GM19023 (cell line): ENCODE measurements at regions not wholly inside any gene's neighbourhood (a gene's known extent, or its start where the extent isn't known, plus 50 kb on each side); places are given as distances from the start of the nearest gene placed in this dataset.
"Not testable (repeated sequence)": the region's sequence is repeated elsewhere in the genome, so short reads cannot be mapped to it uniquely, and the experiment has no call there.

ENCODE experiments used
- ATAC-seq: cut with Tn5 transposase; IDR thresholded peaks from one replicate; pipeline ENCODE4 v1.9.1; 2021; ENCODE audit warnings: mild to moderate bottlenecking, moderate library complexity; ENCODE audit not compliant: unreplicated experiment

DNA sequence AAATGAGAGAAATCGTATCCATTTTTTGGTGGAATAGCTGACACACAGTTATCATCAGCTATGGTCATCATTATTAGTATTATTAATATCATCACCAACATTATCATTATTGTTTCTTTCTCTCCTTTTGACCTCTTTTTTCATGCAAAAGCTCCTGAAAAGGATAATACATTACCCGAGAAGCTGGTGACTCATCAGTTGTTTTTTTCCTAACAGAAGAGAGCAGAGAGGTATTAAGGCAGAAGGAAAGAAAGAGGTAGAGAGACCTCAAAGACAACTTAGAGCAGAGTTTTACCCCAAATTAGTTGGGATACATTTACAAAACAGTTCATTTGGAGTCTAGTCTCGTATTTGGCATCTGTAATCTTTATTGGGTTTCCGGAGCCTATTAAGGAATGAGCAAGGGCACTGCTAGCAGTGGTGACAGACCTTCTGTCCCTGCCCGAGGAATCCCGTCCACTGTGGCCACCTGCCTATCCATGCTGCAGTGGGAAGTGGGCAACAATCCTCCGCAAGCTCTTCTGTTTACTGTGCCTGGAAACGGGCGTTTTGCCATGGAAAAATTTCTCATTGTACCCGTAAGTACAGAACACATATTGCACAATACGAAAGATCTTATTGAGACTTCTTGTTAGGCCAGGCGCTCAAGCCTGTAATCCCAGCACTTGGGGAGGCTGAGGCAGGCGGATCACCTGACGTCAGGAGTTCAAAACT, 170.0 kb upstream of the MKLN1 start:
- ATAC-seq: no peak

DNA sequence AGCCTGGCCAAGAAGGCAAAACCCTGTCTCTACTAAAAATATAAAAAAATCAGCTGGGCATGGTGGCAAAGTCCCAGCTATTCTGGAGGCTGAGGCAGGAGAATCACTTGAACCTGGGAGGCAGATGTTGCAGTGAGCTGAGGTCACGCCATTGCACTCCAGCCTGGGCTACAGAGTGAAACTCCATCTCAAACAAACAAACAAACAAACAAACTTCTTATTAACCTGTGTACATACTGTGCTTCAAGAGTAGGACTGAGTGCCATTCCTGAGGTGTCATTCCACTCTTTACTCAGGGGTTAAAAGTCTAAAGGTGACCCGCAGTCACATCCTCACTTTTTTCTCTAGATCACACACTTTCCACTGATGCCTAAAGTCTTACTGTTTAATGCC, 169.4 kb upstream of the MKLN1 start:
- ATAC-seq: not testable (repeated sequence)

DNA sequence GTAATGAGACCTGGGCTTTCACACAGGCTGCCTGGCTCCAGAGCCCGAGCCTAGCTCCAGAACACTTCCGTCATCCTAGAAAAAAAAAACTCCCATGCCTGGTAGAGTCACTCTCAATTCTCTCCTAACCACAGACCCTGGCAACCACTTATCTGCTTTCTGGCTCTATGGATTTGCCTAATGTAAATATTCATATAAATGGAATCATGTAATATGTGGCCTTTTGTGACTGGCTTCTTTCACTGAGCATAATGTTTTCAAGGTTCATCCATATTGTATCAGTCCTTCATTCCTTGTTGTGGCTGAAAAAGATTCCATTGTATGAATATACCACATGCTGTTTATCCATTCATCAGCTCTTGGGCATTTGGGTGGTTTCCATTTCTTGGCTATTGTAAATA, 167.7 kb upstream of the MKLN1 start:
- ATAC-seq: no peak

DNA sequence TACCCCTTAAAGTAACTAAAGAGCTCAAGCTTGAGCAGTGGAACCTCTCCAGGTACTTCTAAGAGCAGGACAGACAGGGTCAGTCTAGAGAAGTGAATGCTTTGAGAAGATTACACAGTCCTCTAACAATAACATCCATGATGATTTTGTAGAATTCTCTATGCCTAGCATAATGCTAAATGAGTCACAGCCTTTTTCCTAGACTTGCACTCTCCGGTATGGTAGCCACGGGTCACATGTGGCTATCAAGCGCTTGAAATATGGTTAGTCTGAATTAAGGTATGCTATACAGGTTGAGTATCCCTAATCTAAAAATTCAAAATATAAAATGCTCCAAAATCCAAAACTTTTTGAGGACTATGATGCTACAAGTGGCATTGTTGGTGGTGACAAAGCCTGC, 166.6 kb upstream of the MKLN1 start:
- ATAC-seq: no peak

DNA sequence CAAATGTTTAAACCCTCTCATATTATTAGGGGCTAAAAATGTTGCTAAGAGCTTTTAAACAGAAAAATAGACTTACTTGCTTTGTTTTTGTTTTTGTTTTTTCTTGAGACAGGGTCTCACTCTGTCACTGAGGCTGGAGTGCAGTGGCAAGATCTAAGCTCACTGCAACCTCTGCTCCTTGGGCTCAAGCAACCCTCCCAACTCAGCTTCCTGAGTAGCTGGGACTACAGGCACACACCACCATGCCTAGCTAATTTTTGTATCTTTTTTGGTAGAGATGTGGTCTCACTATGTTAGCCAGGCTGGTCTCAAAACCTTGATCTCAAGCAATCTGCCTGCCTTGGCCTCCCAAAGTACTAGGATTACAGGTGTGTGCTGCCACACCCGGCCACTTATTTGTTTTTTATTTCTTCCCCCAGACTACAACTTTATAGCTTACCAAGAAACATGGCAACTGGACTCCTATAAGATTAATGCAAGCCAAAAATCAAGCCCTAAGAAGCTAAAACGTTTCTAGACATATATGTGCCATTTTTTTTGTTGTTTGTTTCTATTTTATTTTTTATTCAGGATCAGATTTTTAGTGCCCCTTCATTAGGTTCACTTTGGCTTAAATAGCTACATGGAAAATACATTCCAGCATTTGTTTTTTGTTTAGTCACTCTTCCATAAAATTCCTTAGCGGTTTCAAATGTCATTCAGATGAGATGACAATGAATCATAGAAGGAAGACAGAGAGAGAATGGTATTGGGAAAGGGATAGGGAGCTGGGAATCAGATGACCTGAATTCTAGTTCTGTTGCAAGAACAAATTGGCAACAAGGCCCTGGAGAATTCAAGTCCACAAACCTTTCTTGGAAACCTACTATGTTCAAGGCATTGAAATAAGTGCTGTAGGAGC, 163.4 kb upstream of the MKLN1 start:
- ATAC-seq: no peak

DNA sequence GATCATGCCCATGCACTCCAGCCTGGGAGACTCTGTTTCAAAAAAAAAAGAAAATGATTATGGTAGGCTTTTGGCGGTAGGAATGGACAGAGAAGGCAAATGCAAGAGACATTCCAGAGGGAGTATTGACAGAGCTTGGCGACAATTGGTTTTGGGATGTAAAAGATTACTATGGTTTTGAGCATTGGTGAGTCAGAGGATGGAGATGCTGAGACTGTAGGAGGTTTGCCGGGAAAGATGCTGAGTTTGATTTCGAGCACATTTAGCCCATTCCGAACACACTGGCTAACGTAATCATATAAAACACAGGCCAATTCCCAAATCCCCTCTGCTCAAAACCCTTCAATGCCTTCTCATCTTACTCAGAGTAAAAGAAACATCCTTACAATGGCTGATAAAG, 161.6 kb upstream of the MKLN1 start:
- ATAC-seq: no peak

DNA sequence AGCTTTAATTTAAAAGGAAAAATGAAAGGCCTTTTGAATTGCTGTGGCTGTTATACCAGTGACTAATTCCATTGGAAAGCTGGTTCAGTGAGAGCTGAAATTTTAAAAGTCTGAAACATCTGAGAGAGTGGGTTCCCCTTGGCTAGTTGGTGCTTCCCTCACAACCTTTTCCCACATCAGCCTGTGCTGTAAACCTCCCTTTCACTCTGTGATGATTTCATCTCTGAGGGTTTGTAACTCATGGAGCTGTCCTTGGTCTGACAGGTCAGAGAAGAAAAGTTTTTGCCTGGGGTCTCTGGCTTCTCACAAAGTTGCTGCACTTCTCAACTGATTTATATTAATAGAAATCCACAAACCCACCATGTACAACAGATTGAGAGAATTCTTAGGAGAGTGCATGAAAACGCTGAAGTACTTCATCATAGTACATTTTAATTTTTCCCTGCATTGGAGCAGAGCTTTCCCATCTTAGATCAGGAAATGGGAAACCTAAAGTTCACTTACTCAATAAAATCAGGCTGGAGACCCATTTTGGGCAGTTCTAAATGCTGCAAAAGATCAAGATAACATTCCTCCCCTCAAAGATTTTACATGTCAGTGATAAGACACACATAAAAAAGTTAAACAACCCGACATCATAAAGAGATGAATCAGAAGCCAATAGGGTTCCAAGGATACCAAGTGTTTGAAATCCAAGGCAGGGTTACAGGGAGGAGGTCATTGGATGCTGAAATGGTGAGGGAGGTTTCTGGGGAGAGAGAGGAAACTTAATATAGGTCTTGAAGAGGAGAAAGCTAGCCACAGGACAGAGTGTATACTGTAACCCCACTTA, 157.0 kb upstream of the MKLN1 start:
- no peak for ATAC-seq

DNA sequence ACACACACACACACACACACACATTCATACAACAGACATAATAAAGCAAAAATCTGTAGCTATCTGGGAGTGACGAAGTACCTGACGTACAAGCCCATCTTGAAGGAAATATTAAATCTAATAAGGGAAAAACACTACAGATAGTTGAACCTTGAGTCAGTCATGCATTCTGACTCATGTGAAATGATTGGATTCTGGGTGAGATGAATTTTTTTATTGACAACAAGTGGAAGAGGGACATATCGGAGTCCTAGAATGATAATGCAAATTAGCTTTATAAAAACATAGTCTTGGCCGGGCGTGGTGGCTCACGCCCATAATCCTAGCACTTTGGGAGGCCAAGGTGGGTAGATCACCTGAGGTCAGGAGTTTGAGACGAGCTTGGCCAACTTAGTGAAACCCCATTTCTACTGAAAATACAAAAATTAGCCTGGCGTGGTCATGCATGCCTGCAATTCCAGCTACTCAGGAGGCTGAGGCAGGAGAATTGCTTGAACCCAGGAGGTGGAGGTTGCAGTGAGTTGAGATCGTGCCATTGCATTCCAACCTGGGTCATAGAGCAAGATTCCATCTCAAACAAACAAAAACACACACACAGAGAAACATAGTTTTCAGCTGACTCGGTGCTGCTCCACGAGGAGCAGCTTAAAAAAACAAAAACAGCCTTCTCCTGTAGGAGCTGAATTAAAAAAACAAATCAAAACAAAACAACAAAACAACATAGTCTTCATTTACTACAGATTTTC, 154.4 kb upstream of the MKLN1 start:
- no peak for ATAC-seq

DNA sequence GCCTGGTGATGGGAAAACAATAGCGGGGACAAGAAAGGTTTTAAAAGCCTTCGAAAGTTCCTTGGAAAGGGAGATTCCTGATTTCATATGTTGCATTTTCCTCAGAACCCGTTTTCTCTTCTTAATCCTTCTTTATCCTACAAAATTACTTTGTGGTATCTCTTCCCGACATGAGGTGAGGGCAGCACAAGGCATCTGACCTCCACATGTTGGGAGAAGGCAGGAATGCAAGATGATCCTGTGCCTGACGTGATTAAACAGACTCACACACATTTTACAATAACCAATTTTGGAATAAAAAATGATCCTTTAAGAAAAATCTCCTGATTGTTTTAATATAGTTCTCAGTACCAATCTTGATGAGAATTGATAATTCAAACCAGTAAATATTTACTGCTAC, 153.3 kb upstream of the MKLN1 start:
- ATAC-seq: no peak

DNA sequence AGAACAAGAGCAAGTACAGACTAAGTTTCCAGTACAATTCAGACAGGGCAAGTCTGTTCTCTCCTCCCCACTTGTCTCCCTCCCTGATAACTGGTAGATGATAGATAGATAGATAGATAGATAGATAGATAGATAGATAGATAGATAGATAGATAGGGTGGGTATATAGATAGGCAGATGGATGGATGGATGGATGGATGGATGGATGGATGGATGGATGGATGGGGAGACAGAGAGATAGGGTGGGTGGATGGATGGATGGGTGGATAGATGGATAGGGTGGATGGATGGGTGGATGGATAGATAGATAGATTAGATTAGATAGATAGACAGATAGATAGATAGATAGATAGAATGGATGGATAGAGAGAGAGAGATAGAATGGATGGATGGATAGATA, 152.8 kb upstream of the MKLN1 start:
- ATAC-seq: no peak

DNA sequence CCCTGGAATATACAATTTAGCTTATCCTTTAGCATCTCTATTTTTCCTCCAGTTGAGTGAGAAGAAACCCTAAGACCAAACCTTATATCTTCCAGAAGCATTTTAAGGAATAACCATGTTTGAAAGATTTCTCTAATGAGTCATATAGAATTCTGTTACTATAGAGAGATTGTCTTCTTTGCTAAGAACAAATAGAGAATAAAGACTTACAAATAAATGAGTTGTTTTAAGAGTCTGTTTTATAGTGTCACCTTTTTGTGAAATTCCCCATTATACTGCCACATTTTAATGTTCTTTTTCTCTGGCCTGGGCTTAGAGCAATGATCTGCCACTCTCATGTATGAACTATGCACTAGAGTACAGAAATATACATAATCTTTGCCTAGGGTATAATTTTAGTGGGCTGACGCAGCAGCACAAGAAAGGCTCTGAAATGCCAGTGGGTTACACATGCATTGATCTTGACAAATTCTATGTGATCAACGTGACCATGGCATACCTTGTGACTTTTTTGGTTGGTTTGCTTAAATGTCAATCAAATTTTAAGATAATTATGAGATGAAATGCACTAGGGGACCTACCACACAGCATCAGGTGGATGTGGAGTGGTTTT, 145.1 kb upstream of the MKLN1 start:
- ATAC-seq: no peak

DNA sequence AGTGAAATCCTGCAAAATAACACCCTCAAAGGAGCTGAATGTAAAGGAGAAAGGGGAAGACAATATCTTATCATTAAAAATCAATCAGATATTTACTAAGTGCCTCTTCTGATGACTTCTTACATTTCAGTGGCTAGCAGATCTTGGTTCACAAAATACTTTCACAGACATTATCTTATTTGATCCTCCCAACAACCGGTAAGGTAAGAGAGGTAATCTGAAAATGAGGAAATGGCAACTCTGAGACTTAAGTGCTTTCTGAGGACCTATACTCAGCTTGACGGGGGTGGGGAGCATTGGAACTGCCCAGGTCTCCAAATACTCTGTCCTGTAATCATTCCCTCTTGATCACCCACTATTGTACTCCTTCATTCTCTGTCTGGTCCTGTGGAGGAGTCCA, 144.6 kb upstream of the MKLN1 start:
- ATAC-seq: no peak

DNA sequence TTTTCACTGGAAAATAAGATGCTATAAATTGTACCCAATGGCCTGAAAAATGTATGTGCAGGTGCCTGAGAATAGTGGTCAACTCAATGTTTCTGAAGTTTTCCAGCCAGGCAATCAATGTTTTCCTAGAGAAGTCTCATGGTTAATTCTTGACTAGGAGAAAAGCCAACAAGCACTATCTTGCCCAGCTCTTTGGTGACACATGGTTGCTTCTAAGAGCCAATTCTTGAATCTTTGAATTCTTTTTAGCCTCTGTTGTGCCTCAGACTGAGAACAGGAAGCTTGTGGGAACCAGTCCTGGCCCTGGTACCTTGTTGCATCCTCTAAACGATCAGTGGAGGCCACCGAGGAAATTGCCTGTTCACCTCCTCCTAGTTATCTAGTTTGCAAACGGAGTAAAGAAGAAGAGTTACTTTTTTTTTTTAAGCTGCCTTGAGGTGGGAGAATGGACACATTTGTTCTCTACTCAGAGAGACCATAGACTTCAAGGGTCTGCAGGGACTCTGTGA, 144.0 kb upstream of the MKLN1 start:
- ATAC-seq: no peak

DNA sequence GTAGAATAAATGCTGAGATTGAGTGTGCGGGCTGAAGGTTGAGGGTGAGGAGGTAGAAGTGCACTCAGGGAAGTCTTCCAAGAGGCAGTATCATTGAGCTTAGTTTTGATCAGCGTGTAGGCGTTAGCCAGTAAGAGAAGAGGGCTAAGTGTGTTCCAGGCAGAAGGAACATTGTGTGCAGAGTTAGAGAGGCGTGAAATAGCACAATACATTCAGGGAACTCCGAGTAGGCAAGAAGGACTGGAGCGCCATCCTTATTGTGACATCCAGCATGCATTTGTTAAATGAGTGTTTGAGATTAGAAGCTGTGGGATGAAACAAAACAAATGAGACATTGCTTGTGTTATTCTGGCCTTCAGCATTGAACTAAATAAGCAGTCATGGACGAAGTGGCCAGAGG, 140.9 kb upstream of the MKLN1 start:
- no peak for ATAC-seq

DNA sequence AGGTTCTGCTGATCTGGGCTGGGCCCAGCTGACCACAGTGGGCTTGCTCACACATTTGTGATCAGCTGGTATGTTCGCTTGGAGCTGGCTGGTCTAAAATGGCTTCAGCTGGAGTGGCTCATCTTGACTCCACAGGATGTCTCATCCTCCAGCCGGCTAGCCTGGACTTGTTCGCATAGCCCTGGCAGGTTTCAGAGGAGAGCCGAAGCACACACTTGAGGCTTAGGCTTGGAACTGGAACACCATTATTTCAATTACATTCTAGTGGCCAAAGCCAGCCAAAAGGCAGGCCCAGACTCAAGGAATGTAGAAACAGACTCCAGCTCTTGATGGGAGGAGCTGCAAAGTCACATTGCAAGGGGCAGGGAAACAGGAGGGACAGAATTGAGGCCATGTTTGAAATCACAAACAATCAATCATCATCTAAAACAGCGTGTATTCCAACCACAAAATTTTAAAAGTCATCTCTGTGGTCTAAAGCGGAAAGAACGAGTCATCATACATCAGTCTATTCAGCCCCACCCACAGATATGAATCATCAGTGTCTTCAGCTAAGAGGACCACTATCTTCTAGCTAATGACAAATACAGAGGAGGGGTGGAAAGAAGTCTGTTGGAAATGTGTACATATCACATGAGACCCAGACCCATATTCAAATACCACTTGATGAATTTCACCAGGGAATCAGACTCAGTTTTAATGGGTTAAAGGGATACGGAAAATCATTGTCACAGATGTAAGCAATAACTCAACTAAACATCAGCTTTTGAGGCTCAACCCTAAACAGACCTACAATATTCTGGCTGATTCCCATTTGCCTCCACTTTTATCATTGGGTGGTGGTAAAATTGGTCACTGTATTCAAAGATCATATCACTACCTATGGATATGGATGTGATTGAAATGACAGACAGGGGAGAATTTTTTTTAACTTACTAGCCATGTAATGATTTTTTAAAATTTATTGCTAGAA, 139.0 kb upstream of the MKLN1 start:
- ATAC-seq: peak; percentile 73

DNA sequence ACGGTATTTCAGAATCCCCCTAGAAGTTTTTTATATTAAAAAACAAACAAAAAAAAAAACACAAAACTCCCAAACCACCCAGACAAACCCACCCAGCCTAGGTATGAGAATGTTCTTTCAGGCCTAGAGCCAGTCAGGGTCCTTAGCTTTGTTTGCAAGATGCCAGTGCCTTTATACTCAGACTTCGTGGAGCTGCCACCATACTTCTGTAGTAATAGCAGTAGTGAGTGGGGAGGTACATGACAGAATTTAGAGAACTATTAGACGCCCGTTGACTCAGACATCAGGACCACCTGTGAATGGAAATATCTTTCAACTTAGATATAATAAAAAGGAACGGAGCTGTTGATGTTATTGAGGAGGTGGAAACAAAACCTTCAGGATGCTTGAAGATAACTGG, 138.2 kb upstream of the MKLN1 start:
- ATAC-seq: no peak

DNA sequence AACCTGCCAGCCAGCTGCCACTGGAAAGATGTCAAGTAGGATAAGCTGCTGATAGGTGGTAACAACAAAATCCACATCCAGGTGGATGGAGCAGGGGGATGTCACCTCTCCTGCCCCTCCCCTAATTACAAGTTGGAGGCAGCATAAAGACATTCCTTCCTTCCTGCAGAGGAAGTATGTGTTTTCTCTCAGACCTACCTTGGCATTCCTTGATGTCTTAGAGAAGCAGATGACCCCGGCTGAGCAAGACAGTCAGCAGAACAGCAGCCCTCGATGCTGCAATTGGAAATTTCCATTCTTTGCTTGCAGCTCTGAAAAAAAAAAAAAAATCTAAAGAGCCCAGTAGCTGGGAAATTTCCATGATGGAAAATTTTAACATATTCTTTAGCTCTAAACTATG, 137.5 kb upstream of the MKLN1 start:
- no peak for ATAC-seq

DNA sequence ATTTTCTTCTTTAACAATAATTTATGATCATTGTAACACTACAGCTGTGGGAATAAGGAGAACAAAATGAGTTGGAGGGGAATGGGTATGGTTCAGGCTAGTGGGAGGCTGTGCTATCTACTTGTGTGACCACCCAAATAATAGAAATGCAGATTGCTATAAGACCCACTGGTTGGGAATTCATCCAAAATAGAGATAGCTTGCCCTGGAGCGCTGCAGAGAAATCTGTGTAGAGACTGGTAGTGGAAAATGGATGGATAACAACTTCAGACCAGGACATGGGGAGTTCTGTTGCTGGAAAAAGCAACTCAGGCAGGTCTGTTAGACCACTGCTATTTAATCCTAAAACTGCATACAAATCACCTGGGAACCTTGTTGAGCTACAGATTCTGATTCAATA, 137.1 kb upstream of the MKLN1 start:
- no peak for ATAC-seq
